Right cardiac atrium (tissue), 5 donors: ENCODE measurements at regions not wholly inside any gene's neighbourhood (a gene's known extent, or its start where the extent isn't known, plus 50 kb on each side); places are given as distances from the start of the nearest gene placed in this dataset.
"Not testable (repeated sequence)": the region's sequence is repeated elsewhere in the genome, so short reads cannot be mapped to it uniquely, and the experiment has no call there.

ENCODE experiments used
- ATAC-seq, 2 donors: fragments of 200-7000 bp; cut with Tn5 transposase; one replicate each; pipeline versions ENCODE4 v1.8.0 to v1.9.1; 2020; ENCODE audit warnings: moderate library complexity in 2 of 2, mild to moderate bottlenecking in 1 of 2
- DNase-seq, 3 donors: peaks; one replicate each; pipeline ENCODE4 v3.0.0-alpha.2; 2020
- H3K27ac ChIP-seq: one replicate; pipeline ENCODE4 v1.5.1; 2013; ENCODE audit warnings: mild to moderate bottlenecking, low read length, control low read depth, moderate library complexity
- H3K27me3 ChIP-seq: one replicate; pipeline ENCODE4 v1.6.1; 2013; ENCODE audit not compliant: control insufficient read depth, insufficient read depth
- H3K4me1 ChIP-seq: one replicate; pipeline ENCODE4 v1.6.1; 2013; ENCODE audit warnings: low read length; ENCODE audit not compliant: control insufficient read depth, insufficient read depth
- H3K4me3 ChIP-seq: one replicate; pipeline ENCODE4 v1.5.1; 2013; ENCODE audit warnings: low read length, control low read depth
- H3K9me3 ChIP-seq: one replicate; pipeline ENCODE4 v1.6.1; 2013; ENCODE audit warnings: low read length; ENCODE audit not compliant: control insufficient read depth
- WGBS: extraction: QIAGEN DNeasy Blood & Tissue Kit; methylation state at CpG from one replicate; pipeline ENCODE4 v1.1.7; 2013; 5-methylcytosine and 5-hydroxymethylcytosine counted together
- intact Hi-C, 4 donors: fragments of 100-400 bp; cut with DNase I; formaldehyde crosslinking; loops; one replicate each; pipeline versions ENCODE4 v1.11.0 to v1.14.0; 2022 to 2023
- donor health status: healthy with polysubstance abuse.
- donor health status: DM: no; HTN: yes; CAD: no.
- donor health status: DM: no; HTN: no; CAD: no.
- donor health status: DM: no; HTN: yes; CAD: no; lungs with severe emphysema.
- donor health status: DM: yes; HTN: yes; CAD: no.

- H3K9me3 ChIP-seq, DNase-seq, H3K27ac ChIP-seq, H3K4me3 ChIP-seq, intact Hi-C loops, H3K4me1 ChIP-seq, H3K27me3 ChIP-seq, ATAC-seq: not testable (repeated sequence)
- WGBS: 81% methylated on average over 5 of the region's 9 CpGs
These were observed 961.5 kb upstream of the DEFB115 start for GRCh38 chr20:30295967-30296366.

- intact Hi-C loops, DNase-seq, H3K4me1 ChIP-seq, H3K27me3 ChIP-seq, ATAC-seq, H3K4me3 ChIP-seq, H3K27ac ChIP-seq, H3K9me3 ChIP-seq: not testable (repeated sequence)
- WGBS: 82% methylated on average over 1 of the region's 1 CpG
These were observed 959.4 kb upstream of the DEFB115 start for GRCh38 chr20:30297878-30298595.

- H3K4me3 ChIP-seq, H3K4me1 ChIP-seq, H3K27ac ChIP-seq, H3K9me3 ChIP-seq, intact Hi-C loops, ATAC-seq, H3K27me3 ChIP-seq: not testable (repeated sequence)
- 5% methylated on average over 33 of the region's 33 CpGs for WGBS
- peak in 1 of 3 donors; percentile 68 for DNase-seq
These were observed 957.2 kb upstream of the DEFB115 start for GRCh38 chr20:30300220-30300642.

GRCh38 chr20:30302786-30303185 lies 954.7 kb upstream of the DEFB115 start:
- H3K4me1 ChIP-seq, H3K4me3 ChIP-seq, H3K27ac ChIP-seq, H3K9me3 ChIP-seq, H3K27me3 ChIP-seq, ATAC-seq, intact Hi-C loops, DNase-seq: not testable (repeated sequence)

- 25% methylated on average over 1 of the region's 1 CpG for WGBS
- DNase-seq, H3K9me3 ChIP-seq, H3K27me3 ChIP-seq, H3K4me3 ChIP-seq, H3K4me1 ChIP-seq, intact Hi-C loops, H3K27ac ChIP-seq, ATAC-seq: not testable (repeated sequence)
These were observed 947.5 kb upstream of the DEFB115 start for GRCh38 chr20:30309938-30310337.

GRCh38 chr20:30310385-30310784 lies 947.1 kb upstream of the DEFB115 start:
- H3K9me3 ChIP-seq, H3K4me3 ChIP-seq, H3K4me1 ChIP-seq, intact Hi-C loops, DNase-seq, H3K27me3 ChIP-seq, H3K27ac ChIP-seq, ATAC-seq: not testable (repeated sequence)
- 75% methylated on average over 2 of the region's 2 CpGs for WGBS

GRCh38 chr20:30312220-30312619 lies 945.2 kb upstream of the DEFB115 start:
- DNase-seq, H3K27me3 ChIP-seq, H3K27ac ChIP-seq, H3K9me3 ChIP-seq, H3K4me1 ChIP-seq, intact Hi-C loops, ATAC-seq, H3K4me3 ChIP-seq: not testable (repeated sequence)
- WGBS: 79% methylated on average over 4 of the region's 4 CpGs

- DNase-seq, H3K4me3 ChIP-seq, H3K9me3 ChIP-seq, H3K27me3 ChIP-seq, ATAC-seq, H3K4me1 ChIP-seq, H3K27ac ChIP-seq, intact Hi-C loops: not testable (repeated sequence)
- 54% methylated on average over 1 of the region's 1 CpG for WGBS
These were observed 943.8 kb upstream of the DEFB115 start for GRCh38 chr20:30313660-30314059.

GRCh38 chr20:30316063-30316462 lies 941.4 kb upstream of the DEFB115 start:
- H3K9me3 ChIP-seq, H3K27me3 ChIP-seq, H3K27ac ChIP-seq, intact Hi-C loops, DNase-seq, ATAC-seq, H3K4me3 ChIP-seq, H3K4me1 ChIP-seq: not testable (repeated sequence)
- WGBS: 6% methylated on average over 23 of the region's 23 CpGs

GRCh38 chr20:30316532-30317299 lies 940.7 kb upstream of the DEFB115 start:
- intact Hi-C loops, ATAC-seq, H3K27ac ChIP-seq, H3K4me1 ChIP-seq, DNase-seq, H3K27me3 ChIP-seq, H3K4me3 ChIP-seq, H3K9me3 ChIP-seq: not testable (repeated sequence)
- WGBS: 22% methylated on average over 47 of the region's 47 CpGs

GRCh38 chr20:30333744-30334143 lies 923.7 kb upstream of the DEFB115 start:
- H3K9me3 ChIP-seq, H3K27me3 ChIP-seq, ATAC-seq, H3K27ac ChIP-seq, DNase-seq, H3K4me3 ChIP-seq, H3K4me1 ChIP-seq, intact Hi-C loops: not testable (repeated sequence)
- 49% methylated on average over 5 of the region's 5 CpGs for WGBS
